GM12878 (cell line): ENCODE measurements at regions not wholly inside any gene's neighbourhood (a gene's known extent, or its start where the extent isn't known, plus 50 kb on each side); places are given as distances from the start of the nearest gene placed in this dataset.

ENCODE experiments used
- ATAC-seq: fragments of 200-7000 bp; cut with Tn5 transposase; 3 replicates; pipeline ENCODE4 v1.9.1; 2020; ENCODE audit warnings: mild to moderate bottlenecking, moderate library complexity
- BruUV-seq: library from RNA; stranded (reverse); fragments of 400-500 nt; replicated peaks from 2 replicates; lab custom pipeline; 2021; lab: Mats Ljungman, UMichigan
- CTCF ChIA-PET: fragments of 300-600 bp; sonication (Branson Sonifier 250); formaldehyde crosslinking; extraction: SDS; loops from one replicate; lab custom pipeline; 2021; ENCODE audit warnings: inconsistent platforms; lab: Yijun Ruan, JAX
- POLR2A ChIA-PET: fragments of 350-600 bp; formaldehyde crosslinking; extraction: SDS; loops from one replicate; lab custom pipeline; 2021; ENCODE audit warnings: inconsistent platforms; lab: Charles Lee
- RAD21 ChIA-PET: fragments of 300-600 bp; sonication (Branson Sonifier 250); formaldehyde crosslinking; loops from one replicate; lab custom pipeline; 2023; ENCODE audit warnings: antibody characterized with exemption; ENCODE audit not compliant: unreplicated experiment; lab: Charles Lee
- SMC1A ChIA-PET: fragments of 300-600 bp; sonication (Branson Sonifier 250); formaldehyde crosslinking; loops from one replicate; lab custom pipeline; 2023; ENCODE audit not compliant: unreplicated experiment, uncharacterized antibody; lab: Charles Lee
- DNase-seq: peaks from one replicate; pipeline ENCODE4 v3.0.0-alpha.2; 2011; ENCODE audit warnings: low read depth, low spot score
- FAIRE-seq: peaks from 3 replicates; lab custom pipeline; 2011; peaks lifted over from hg19 to GRCh38; lab: Jason Lieb, UNC
- H2AFZ ChIP-seq: 2 replicates; pipeline ENCODE4 v1.6.0; 2011; ENCODE audit warnings: low read depth, low read length, control low read depth; ENCODE audit not compliant: control insufficient read depth
- H3K27ac ChIP-seq: 2 replicates; pipeline ENCODE4 v1.5.1; 2011; ENCODE audit warnings: control low read depth; ENCODE audit not compliant: control insufficient read depth, insufficient read depth
- H3K27me3 ChIP-seq, 2 experiments: replicated peaks in 1 of 2; 2 replicates each; pipeline versions ENCODE4 v1.6.0 to v1.6.1; 2011; ENCODE audit warnings: low read length in 1 of 2; ENCODE audit not compliant: control insufficient read depth in 2 of 2, insufficient read depth in 2 of 2
- H3K36me3 ChIP-seq, 2 experiments: 2 replicates each; pipeline ENCODE4 v1.5.1; 2011; ENCODE audit warnings: low read length in 1 of 2; ENCODE audit not compliant: control insufficient read depth in 2 of 2, insufficient read depth in 2 of 2
- H3K4me1 ChIP-seq: 2 replicates; pipeline ENCODE4 v1.6.1; 2011; ENCODE audit warnings: mild to moderate bottlenecking, low read length, moderate library complexity, mixed read lengths; ENCODE audit not compliant: control insufficient read depth, insufficient read depth
- H3K4me2 ChIP-seq: 2 replicates; pipeline ENCODE4 v1.6.0; 2011; ENCODE audit warnings: control low read depth; ENCODE audit not compliant: control insufficient read depth, insufficient read depth
- H3K4me3 ChIP-seq: fragments of 200-600 bp; sonication (generic); 2 replicates; pipeline ENCODE4 v1.5.1; 2016
- H3K79me2 ChIP-seq: 2 replicates; pipeline ENCODE4 v1.6.0; 2011; ENCODE audit warnings: low read length; ENCODE audit not compliant: control insufficient read depth, insufficient read depth
- H3K9ac ChIP-seq: 2 replicates; pipeline ENCODE4 v1.8.0; 2011; ENCODE audit warnings: low read length, control low read depth, mixed read lengths; ENCODE audit not compliant: control insufficient read depth, insufficient read depth
- H3K9me3 ChIP-seq: replicated peaks from 3 replicates; pipeline ENCODE4 v1.5.1; 2011; ENCODE audit warnings: mild to moderate bottlenecking, low read length; ENCODE audit not compliant: control insufficient read depth, insufficient read depth
- H4K20me1 ChIP-seq: 2 replicates; pipeline ENCODE4 v1.6.0; 2011; ENCODE audit not compliant: control insufficient read depth, insufficient read depth
- ATF7 ChIP-seq: fragments of 450-650 bp; IDR thresholded peaks from 2 replicates; pipeline ENCODE4 v1.6.1; 2016; ENCODE audit warnings: low read depth, mild to moderate bottlenecking
- GABPA ChIP-seq: IDR thresholded peaks from 2 replicates; pipeline ENCODE4 v1.6.1; 2014; ENCODE audit warnings: antibody characterized with exemption, low read depth, mild to moderate bottlenecking, inconsistent platforms
- HCFC1 ChIP-seq: fragments of 150-350 bp; IDR thresholded peaks from 2 replicates; pipeline ENCODE4 v1.6.1; 2014; ENCODE audit warnings: low read length
- IKZF2 ChIP-seq, 2 experiments: fragments of 450-650 bp; IDR thresholded peaks; 2 replicates each; pipeline ENCODE4 v1.6.1; 2017; ENCODE audit warnings: mild to moderate bottlenecking in 2 of 2, moderate library complexity in 2 of 2
- JUND ChIP-seq: IDR thresholded peaks from 2 replicates; pipeline ENCODE4 v1.6.1; 2012; ENCODE audit warnings: low read depth, mild to moderate bottlenecking, low read length, improper control_type of control experiment, moderate library complexity
- MTA2 ChIP-seq: fragments of 450-650 bp; IDR thresholded peaks from 2 replicates; pipeline ENCODE4 v1.6.1; 2016; ENCODE audit warnings: low read depth, mild to moderate bottlenecking, moderate library complexity
- SIN3A ChIP-seq: IDR thresholded peaks from 2 replicates; pipeline ENCODE4 v1.6.1; 2012; ENCODE audit warnings: low read depth, low read length, improper control_type of control experiment
- WGBS: methylation state at CpG from one replicate; pipeline ENCODE4 v1.1.6; 2016; ENCODE audit warnings: low lambda C conversion rate; ENCODE audit not compliant: insufficient replicate concordance, insufficient coverage; ENCODE audit errors: missing lambda C conversion rate; 5-methylcytosine and 5-hydroxymethylcytosine counted together
- in situ Hi-C: fragments of 300-500 bp; cut with MboI; formaldehyde crosslinking; loops from 9 replicates; pipeline ENCODE4 v1.14.3; 2018; ENCODE audit warnings: mixed read lengths
- intact Hi-C: fragments of 100-400 bp; cut with micrococcal nuclease; formaldehyde crosslinking; loops from one replicate; pipeline ENCODE4 v1.14.2; 2022; ENCODE audit not compliant: unreplicated experiment
- TF ChIP-seq, protein P1 (sequence below): IDR thresholded peaks from 2 replicates; pipeline ENCODE4 v1.6.1; 2011; ENCODE audit warnings: borderline replicate concordance, low read depth, mild to moderate bottlenecking, moderate library complexity, low read length; ENCODE audit not compliant: insufficient read depth, poor library complexity, severe bottlenecking
- TF ChIP-seq, protein P2 (sequence below): fragments of 450-650 bp; IDR thresholded peaks from 2 replicates; pipeline ENCODE4 v1.6.1; 2016; ENCODE audit warnings: mild to moderate bottlenecking, moderate library complexity, borderline replicate concordance

DNA sequence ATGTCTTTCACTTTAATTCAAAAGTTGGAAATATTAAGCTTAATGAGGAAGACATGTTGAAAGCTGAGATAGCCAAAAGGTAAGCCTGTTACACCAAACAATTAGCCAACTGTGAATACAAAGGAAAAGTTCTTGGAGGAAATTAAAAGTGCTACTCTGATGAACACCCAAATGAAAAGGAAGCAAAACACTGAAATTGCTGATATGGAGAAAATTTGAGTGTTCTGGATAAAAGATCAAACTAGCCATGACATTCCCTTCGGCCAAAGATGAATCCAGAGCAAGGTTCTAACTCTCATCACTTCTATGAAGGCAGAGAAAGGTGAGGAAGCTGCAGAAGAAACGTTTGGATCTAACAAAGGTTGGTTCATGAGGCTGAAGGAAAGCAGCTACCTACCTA is 280.8 kb upstream of the BCHE start:
- POLR2A ChIA-PET, result no interaction called here
- SMC1A ChIA-PET, result no interaction called here
- CTCF ChIA-PET, result no interaction called here
- no peak for DNase-seq
- H4K20me1 ChIP-seq, result no peaks in the 10 kb centered on the region
- H3K4me2 ChIP-seq, result no peak overlapping the region
- no peaks in the 10 kb centered on the region for H3K27me3 ChIP-seq
- no peaks in the 10 kb centered on the region for H3K4me1 ChIP-seq
- no peak overlapping the region for H2AFZ ChIP-seq
- WGBS, result 0% methylated on average over 2 of the region's 2 CpGs
- H3K27ac ChIP-seq, result no peak overlapping the region
- no peaks in the 10 kb centered on the region for H3K79me2 ChIP-seq
- H3K9ac ChIP-seq, result no peak overlapping the region
- intact Hi-C loops (no loop called here), in situ Hi-C loops (no loop called here)
- FAIRE-seq, result no peak
- TF ChIP-seq GABPA, result no peak
- TF ChIP-seq, protein P1, sequence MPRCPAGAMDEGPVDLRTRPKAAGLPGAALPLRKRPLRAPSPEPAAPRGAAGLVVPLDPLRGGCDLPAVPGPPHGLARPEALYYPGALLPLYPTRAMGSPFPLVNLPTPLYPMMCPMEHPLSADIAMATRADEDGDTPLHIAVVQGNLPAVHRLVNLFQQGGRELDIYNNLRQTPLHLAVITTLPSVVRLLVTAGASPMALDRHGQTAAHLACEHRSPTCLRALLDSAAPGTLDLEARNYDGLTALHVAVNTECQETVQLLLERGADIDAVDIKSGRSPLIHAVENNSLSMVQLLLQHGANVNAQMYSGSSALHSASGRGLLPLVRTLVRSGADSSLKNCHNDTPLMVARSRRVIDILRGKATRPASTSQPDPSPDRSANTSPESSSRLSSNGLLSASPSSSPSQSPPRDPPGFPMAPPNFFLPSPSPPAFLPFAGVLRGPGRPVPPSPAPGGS, result no peak
- TF ChIP-seq, protein P2, sequence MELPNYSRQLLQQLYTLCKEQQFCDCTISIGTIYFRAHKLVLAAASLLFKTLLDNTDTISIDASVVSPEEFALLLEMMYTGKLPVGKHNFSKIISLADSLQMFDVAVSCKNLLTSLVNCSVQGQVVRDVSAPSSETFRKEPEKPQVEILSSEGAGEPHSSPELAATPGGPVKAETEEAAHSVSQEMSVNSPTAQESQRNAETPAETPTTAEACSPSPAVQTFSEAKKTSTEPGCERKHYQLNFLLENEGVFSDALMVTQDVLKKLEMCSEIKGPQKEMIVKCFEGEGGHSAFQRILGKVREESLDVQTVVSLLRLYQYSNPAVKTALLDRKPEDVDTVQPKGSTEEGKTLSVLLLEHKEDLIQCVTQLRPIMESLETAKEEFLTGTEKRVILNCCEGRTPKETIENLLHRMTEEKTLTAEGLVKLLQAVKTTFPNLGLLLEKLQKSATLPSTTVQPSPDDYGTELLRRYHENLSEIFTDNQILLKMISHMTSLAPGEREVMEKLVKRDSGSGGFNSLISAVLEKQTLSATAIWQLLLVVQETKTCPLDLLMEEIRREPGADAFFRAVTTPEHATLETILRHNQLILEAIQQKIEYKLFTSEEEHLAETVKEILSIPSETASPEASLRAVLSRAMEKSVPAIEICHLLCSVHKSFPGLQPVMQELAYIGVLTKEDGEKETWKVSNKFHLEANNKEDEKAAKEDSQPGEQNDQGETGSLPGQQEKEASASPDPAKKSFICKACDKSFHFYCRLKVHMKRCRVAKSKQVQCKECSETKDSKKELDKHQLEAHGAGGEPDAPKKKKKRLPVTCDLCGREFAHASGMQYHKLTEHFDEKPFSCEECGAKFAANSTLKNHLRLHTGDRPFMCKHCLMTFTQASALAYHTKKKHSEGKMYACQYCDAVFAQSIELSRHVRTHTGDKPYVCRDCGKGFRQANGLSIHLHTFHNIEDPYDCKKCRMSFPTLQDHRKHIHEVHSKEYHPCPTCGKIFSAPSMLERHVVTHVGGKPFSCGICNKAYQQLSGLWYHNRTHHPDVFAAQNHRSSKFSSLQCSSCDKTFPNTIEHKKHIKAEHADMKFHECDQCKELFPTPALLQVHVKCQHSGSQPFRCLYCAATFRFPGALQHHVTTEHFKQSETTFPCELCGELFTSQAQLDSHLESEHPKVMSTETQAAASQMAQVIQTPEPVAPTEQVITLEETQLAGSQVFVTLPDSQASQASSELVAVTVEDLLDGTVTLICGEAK, result no peak
- no peak for TF ChIP-seq SIN3A
- no peak for TF ChIP-seq MTA2
- TF ChIP-seq HCFC1, result no peak
- TF ChIP-seq IKZF2 (IDR thresholded peaks at IDR 0.05), result no peak
- no peak for TF ChIP-seq JUND
- TF ChIP-seq ATF7, result no peak
- H3K4me3 ChIP-seq, result no peak overlapping the region
- no peaks in the 10 kb centered on the region for H3K9me3 ChIP-seq
- no peaks in the 10 kb centered on the region for H3K36me3 ChIP-seq
- no peak for ATAC-seq
- RAD21 ChIA-PET, result no interaction called here
- no TSS peak for BruUV-seq
